Muscle layer of duodenum (tissue), 2 donors: ENCODE measurements at regions not wholly inside any gene's neighbourhood (a gene's known extent, or its start where the extent isn't known, plus 50 kb on each side); places are given as distances from the start of the nearest gene placed in this dataset.

Experiments used
- H3K27ac ChIP-seq: one replicate; pipeline ENCODE4 v1.7.0; 2013; ENCODE audit warnings: mild to moderate bottlenecking, low read length
- H3K27me3 ChIP-seq: one replicate; pipeline ENCODE4 v1.7.0; 2013; ENCODE audit warnings: low read depth, mild to moderate bottlenecking, control low read depth, low read length
- H3K36me3 ChIP-seq, 2 donors: one replicate each; pipeline ENCODE4 v1.7.0; 2013; ENCODE audit warnings: low read length in 2 of 2, control low read depth in 1 of 2, mild to moderate bottlenecking in 1 of 2; ENCODE audit not compliant: insufficient read depth in 2 of 2, control insufficient read depth in 1 of 2
- H3K4me1 ChIP-seq, 2 donors: one replicate each; pipeline ENCODE4 v1.7.0; 2013; ENCODE audit warnings: low read length in 2 of 2, mild to moderate bottlenecking in 2 of 2, control low read depth in 1 of 2, moderate library complexity in 1 of 2; ENCODE audit not compliant: insufficient read depth in 2 of 2, control insufficient read depth in 1 of 2
- H3K4me3 ChIP-seq, 2 donors: one replicate each; pipeline ENCODE4 v1.7.0; 2013; ENCODE audit warnings: low read length in 2 of 2, low read depth in 1 of 2, mild to moderate bottlenecking in 1 of 2
- H3K9me3 ChIP-seq, 2 donors: one replicate each; pipeline ENCODE4 v1.7.0; 2013; ENCODE audit warnings: low read length in 2 of 2, control low read depth in 1 of 2, mild to moderate bottlenecking in 1 of 2; ENCODE audit not compliant: control insufficient read depth in 1 of 2
- donor health status: healthy.

GRCh38 chr9:16039218-16039987 lies 486.6 kb downstream of the CCDC171 start:
- H3K4me3 ChIP-seq = no peak overlapping the region
- no peaks in the 10 kb centered on the region for H3K36me3 ChIP-seq
- no peaks in the 10 kb centered on the region for H3K27me3 ChIP-seq
- peaks cover 0 to 21% of the 10 kb centered on the region in 2 donors for H3K4me1 ChIP-seq
- no peak overlapping the region for H3K27ac ChIP-seq
- no peaks in the 10 kb centered on the region for H3K9me3 ChIP-seq

GRCh38 chr9:16039988-16040761 lies 487.3 kb downstream of the CCDC171 start:
- Histone ChIP-seq H3K27me3 (no peaks in the 10 kb centered on the region), H3K27ac (no peak overlapping the region), H3K4me1 (peaks cover 0 to 21% of the 10 kb centered on the region in 2 donors)

GRCh38 chr9:16043756-16044578 lies 491.1 kb downstream of the CCDC171 start:
- H3K9me3 ChIP-seq = no peaks in the 10 kb centered on the region
- no peaks in the 10 kb centered on the region for H3K36me3 ChIP-seq
- no peak overlapping the region for H3K4me3 ChIP-seq
- no peak overlapping the region for H3K27ac ChIP-seq
- no peaks in the 10 kb centered on the region for H3K27me3 ChIP-seq
- peaks cover 0 to 21% of the 10 kb centered on the region in 2 donors for H3K4me1 ChIP-seq

More at GRCh38 chr9:16039988-16040761, 487.3 kb downstream of the CCDC171 start:
- H3K4me3 ChIP-seq = no peak overlapping the region
- H3K9me3 ChIP-seq = no peaks in the 10 kb centered on the region
- H3K36me3 ChIP-seq = no peaks in the 10 kb centered on the region

GRCh38 chr9:16044579-16044881 lies 491.7 kb downstream of the CCDC171 start:
- Histone ChIP-seq H3K9me3 (no peaks in the 10 kb centered on the region), H3K4me1 (peaks cover 0 to 15% of the 10 kb centered on the region in 2 donors), H3K27me3 (no peaks in the 10 kb centered on the region), H3K27ac (no peak overlapping the region), H3K36me3 (no peaks in the 10 kb centered on the region), H3K4me3 (no peak overlapping the region)

- Histone ChIP-seq H3K4me1 (peaks cover 0 to 3% of the 10 kb centered on the region in 2 donors), H3K36me3 (no peaks in the 10 kb centered on the region), H3K9me3 (no peaks in the 10 kb centered on the region), H3K4me3 (no peak overlapping the region), H3K27ac (no peak overlapping the region), H3K27me3 (no peaks in the 10 kb centered on the region)
These were observed 492.9 kb downstream of the CCDC171 start for GRCh38 chr9:16045651-16046280.

- Histone ChIP-seq H3K9me3 (no peaks in the 10 kb centered on the region), H3K36me3 (no peaks in the 10 kb centered on the region), H3K27ac (no peak overlapping the region), H3K4me1 (no peaks in the 10 kb centered on the region), H3K27me3 (no peaks in the 10 kb centered on the region), H3K4me3 (no peak overlapping the region)
These were observed 493.9 kb downstream of the CCDC171 start for GRCh38 chr9:16046713-16047112.

- Histone ChIP-seq H3K4me1 (no peaks in the 10 kb centered on the region), H3K36me3 (no peaks in the 10 kb centered on the region), H3K9me3 (no peaks in the 10 kb centered on the region), H3K27me3 (no peaks in the 10 kb centered on the region), H3K4me3 (no peak overlapping the region), H3K27ac (no peak overlapping the region)
These were observed 495.3 kb downstream of the CCDC171 start for GRCh38 chr9:16048129-16048528.

GRCh38 chr9:16052146-16052545 lies 499.3 kb downstream of the CCDC171 start:
- Histone ChIP-seq H3K27me3 (no peaks in the 10 kb centered on the region), H3K9me3 (no peaks in the 10 kb centered on the region), H3K27ac (no peak overlapping the region), H3K4me3 (no peak overlapping the region), H3K36me3 (no peaks in the 10 kb centered on the region), H3K4me1 (no peaks in the 10 kb centered on the region)

- no peaks in the 10 kb centered on the region for H3K4me1 ChIP-seq
- no peaks in the 10 kb centered on the region for H3K36me3 ChIP-seq
- H3K27me3 ChIP-seq = no peaks in the 10 kb centered on the region
- no peaks in the 10 kb centered on the region for H3K9me3 ChIP-seq
- no peak overlapping the region for H3K4me3 ChIP-seq
- H3K27ac ChIP-seq = no peak overlapping the region
These were observed 500.1 kb downstream of the CCDC171 start for GRCh38 chr9:16052757-16053530.

- Histone ChIP-seq H3K27me3 (no peaks in the 10 kb centered on the region), H3K4me1 (no peaks in the 10 kb centered on the region), H3K4me3 (no peak overlapping the region), H3K36me3 (no peaks in the 10 kb centered on the region), H3K9me3 (no peaks in the 10 kb centered on the region), H3K27ac (no peak overlapping the region)
These were observed 504.7 kb downstream of the CCDC171 start for GRCh38 chr9:16057541-16057940.
